HG03565 (cell line): ENCODE measurements at regions not wholly inside any gene's neighbourhood (a gene's known extent, or its start where the extent isn't known, plus 50 kb on each side); places are given as distances from the start of the nearest gene placed in this dataset.

Experiments
- ATAC-seq: cut with Tn5 transposase; IDR thresholded peaks from one replicate; pipeline ENCODE4 v1.9.1; 2021; ENCODE audit warnings: mild to moderate bottlenecking, moderate library complexity; ENCODE audit not compliant: unreplicated experiment

GRCh38 chr18:44119607-44120006, 561.1 kb upstream of the SETBP1 start:
- no peak for ATAC-seq

- ATAC-seq = peak; percentile 82
Measured at GRCh38 chr18:44123743-44124142, 556.9 kb upstream of the SETBP1 start.

GRCh38 chr18:44125446-44125845, 555.2 kb upstream of the SETBP1 start:
- no peak for ATAC-seq

- ATAC-seq = no peak
Measured at GRCh38 chr18:44126598-44126997, 554.1 kb upstream of the SETBP1 start.

- ATAC-seq = no peak
Measured at GRCh38 chr18:44128365-44128764, 552.3 kb upstream of the SETBP1 start.

- peak; percentile 64 for ATAC-seq
Measured at GRCh38 chr18:44130376-44130942, 550.2 kb upstream of the SETBP1 start.

- ATAC-seq = no peak
Measured at GRCh38 chr18:44133483-44133882, 547.2 kb upstream of the SETBP1 start.

- no peak for ATAC-seq
Measured at GRCh38 chr18:44134447-44134846, 546.2 kb upstream of the SETBP1 start.

GRCh38 chr18:44135741-44136140, 544.9 kb upstream of the SETBP1 start:
- no peak for ATAC-seq

- ATAC-seq = no peak
Measured at GRCh38 chr18:44136326-44136725, 544.4 kb upstream of the SETBP1 start.

GRCh38 chr18:44143072-44143471, 537.6 kb upstream of the SETBP1 start:
- no peak for ATAC-seq

GRCh38 chr18:44149706-44150105, 531.0 kb upstream of the SETBP1 start:
- no peak for ATAC-seq

GRCh38 chr18:44153981-44154380, 526.7 kb upstream of the SETBP1 start:
- no peak for ATAC-seq

GRCh38 chr18:44156126-44156525, 524.6 kb upstream of the SETBP1 start:
- no peak for ATAC-seq

- no peak for ATAC-seq
Measured at GRCh38 chr18:44156776-44157335, 523.8 kb upstream of the SETBP1 start.

GRCh38 chr18:44170208-44170880, 510.3 kb upstream of the SETBP1 start:
- ATAC-seq = no peak

GRCh38 chr18:44171301-44171700, 509.4 kb upstream of the SETBP1 start:
- ATAC-seq = no peak

GRCh38 chr18:44175891-44176290, 504.8 kb upstream of the SETBP1 start:
- ATAC-seq = no peak

GRCh38 chr18:44178476-44178875, 502.2 kb upstream of the SETBP1 start:
- ATAC-seq = no peak

GRCh38 chr18:44179693-44180092, 501.0 kb upstream of the SETBP1 start:
- ATAC-seq = no peak

GRCh38 chr18:44180683-44181082, 500.0 kb upstream of the SETBP1 start:
- no peak for ATAC-seq

- ATAC-seq = no peak
Measured at GRCh38 chr18:44181951-44182747, 498.5 kb upstream of the SETBP1 start.
